22Rv1 (cell line): ENCODE measurements at regions not wholly inside any gene's neighbourhood (a gene's known extent, or its start where the extent isn't known, plus 50 kb on each side); places are given as distances from the start of the nearest gene placed in this dataset.
A peak's percentile ranks its signal among the peaks of the same experiment; 100 is the strongest.

Source experiments
- ZFX ChIP-seq: fragments of 450-650 bp; IDR thresholded peaks from 2 replicates; pipeline ENCODE4 v1.6.1; 2017; ENCODE audit warnings: antibody characterized with exemption, borderline replicate concordance
- TF ChIP-seq, protein P1 (sequence below): fragments of 450-650 bp; IDR thresholded peaks from 2 replicates; pipeline ENCODE4 v1.5.1; 2017; ENCODE audit warnings: mild to moderate bottlenecking

DNA sequence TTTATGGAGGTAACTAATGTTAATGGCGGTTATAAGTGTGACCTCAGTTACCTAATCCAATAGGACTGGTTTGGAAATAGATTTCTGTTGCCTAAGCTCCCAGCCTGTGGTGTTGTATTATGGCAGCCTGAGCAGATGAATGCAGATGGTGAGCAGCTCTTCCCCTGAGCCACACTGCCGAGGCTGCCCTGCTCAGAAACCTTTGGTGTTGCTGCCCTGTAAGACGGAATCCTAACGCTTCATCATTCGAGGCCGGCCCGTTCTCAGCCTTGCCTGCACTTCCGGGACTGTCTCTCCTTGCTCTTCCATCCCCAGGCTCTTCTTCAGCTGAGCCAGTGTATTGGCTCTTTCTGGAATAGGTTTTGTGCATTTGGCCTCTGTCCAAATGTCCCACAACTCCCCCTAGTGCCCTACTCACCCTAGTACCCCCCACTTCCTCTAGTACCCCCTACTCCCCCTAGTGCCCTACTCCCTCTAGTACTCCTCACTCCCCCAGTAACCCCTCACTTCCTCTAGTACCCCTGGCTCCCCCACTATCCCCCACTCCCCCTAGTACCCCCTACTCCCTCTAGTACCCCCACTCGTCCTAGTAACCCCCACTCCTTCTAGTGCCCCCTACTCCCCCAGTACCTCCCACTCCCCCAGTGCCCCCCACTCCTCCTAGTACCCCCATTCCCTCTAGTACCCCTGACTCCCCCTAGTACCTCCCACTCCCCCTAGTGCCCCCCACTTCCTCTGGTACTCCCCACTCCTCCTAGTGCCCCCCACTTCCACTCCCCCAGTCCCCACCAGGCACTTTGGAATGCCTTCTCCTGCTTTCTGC lies 106.0 kb upstream of the TAF1B start:
- TF ChIP-seq, protein P1, sequence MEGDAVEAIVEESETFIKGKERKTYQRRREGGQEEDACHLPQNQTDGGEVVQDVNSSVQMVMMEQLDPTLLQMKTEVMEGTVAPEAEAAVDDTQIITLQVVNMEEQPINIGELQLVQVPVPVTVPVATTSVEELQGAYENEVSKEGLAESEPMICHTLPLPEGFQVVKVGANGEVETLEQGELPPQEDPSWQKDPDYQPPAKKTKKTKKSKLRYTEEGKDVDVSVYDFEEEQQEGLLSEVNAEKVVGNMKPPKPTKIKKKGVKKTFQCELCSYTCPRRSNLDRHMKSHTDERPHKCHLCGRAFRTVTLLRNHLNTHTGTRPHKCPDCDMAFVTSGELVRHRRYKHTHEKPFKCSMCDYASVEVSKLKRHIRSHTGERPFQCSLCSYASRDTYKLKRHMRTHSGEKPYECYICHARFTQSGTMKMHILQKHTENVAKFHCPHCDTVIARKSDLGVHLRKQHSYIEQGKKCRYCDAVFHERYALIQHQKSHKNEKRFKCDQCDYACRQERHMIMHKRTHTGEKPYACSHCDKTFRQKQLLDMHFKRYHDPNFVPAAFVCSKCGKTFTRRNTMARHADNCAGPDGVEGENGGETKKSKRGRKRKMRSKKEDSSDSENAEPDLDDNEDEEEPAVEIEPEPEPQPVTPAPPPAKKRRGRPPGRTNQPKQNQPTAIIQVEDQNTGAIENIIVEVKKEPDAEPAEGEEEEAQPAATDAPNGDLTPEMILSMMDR, result 0 out of 2 replicates have a peak, but pooled peaks have one; percentile 6
- no peak for TF ChIP-seq ZFX
